RWPE2 (cell line): ENCODE measurements at regions not wholly inside any gene's neighbourhood (a gene's known extent, or its start where the extent isn't known, plus 50 kb on each side); places are given as distances from the start of the nearest gene placed in this dataset.
"Not testable (repeated sequence)": the region's sequence is repeated elsewhere in the genome, so short reads cannot be mapped to it uniquely, and the experiment has no call there.

ENCODE experiments used
- ATAC-seq: fragments of 200-7000 bp; cut with Tn5 transposase; 3 replicates; pipeline ENCODE4 v1.9.1; 2021; ENCODE audit warnings: low read depth
- DNase-seq: peaks from one replicate; pipeline ENCODE4 v3.0.0-alpha.2; 2020; ENCODE audit warnings: low spot score
- H3K27ac ChIP-seq: fragments of 450-650 bp; 2 replicates; pipeline ENCODE4 v1.5.1; 2017; ENCODE audit warnings: mild to moderate bottlenecking; ENCODE audit not compliant: poor library complexity, severe bottlenecking
- H3K27me3 ChIP-seq: fragments of 250-450 bp; sonication (Bioruptor Pico); 2 replicates; pipeline ENCODE4 v1.5.1; 2021; ENCODE audit warnings: mild to moderate bottlenecking, moderate library complexity; ENCODE audit not compliant: insufficient read depth, poor library complexity, severe bottlenecking
- H3K36me3 ChIP-seq: fragments of 250-450 bp; sonication (Bioruptor Pico); 2 replicates; pipeline ENCODE4 v1.5.1; 2020; ENCODE audit warnings: low read depth, mild to moderate bottlenecking, moderate library complexity
- H3K4me1 ChIP-seq: fragments of 250-450 bp; sonication (Bioruptor Pico); 2 replicates; pipeline ENCODE4 v1.5.1; 2021; ENCODE audit warnings: mild to moderate bottlenecking, moderate library complexity; ENCODE audit not compliant: insufficient read depth, poor library complexity, severe bottlenecking
- H3K4me3 ChIP-seq: fragments of 250-450 bp; sonication (Bioruptor Pico); 2 replicates; pipeline ENCODE4 v1.5.1; 2021; ENCODE audit warnings: mild to moderate bottlenecking, moderate library complexity; ENCODE audit not compliant: severe bottlenecking
- H3K9me3 ChIP-seq: fragments of 250-450 bp; sonication (Bioruptor Pico); 2 replicates; pipeline ENCODE4 v1.5.1; 2021; ENCODE audit warnings: mild to moderate bottlenecking, moderate library complexity; ENCODE audit not compliant: severe bottlenecking
- CTCF ChIP-seq: fragments of 450-650 bp; IDR thresholded peaks from one replicate; pipeline ENCODE4 v1.5.1; 2017; ENCODE audit warnings: mild to moderate bottlenecking, moderate library complexity; ENCODE audit not compliant: poor library complexity, severe bottlenecking

- ATAC-seq (peak; percentile 70), DNase-seq (no peak)
- no peak overlapping the region for H3K4me3 ChIP-seq
- peak overlapping the region; percentile 42 for H3K27ac ChIP-seq
- H3K9me3 ChIP-seq = no peaks in the 10 kb centered on the region
- no peaks in the 10 kb centered on the region for H3K36me3 ChIP-seq
- no peak for TF ChIP-seq CTCF
- no peaks in the 10 kb centered on the region for H3K4me1 ChIP-seq
- no peaks in the 10 kb centered on the region for H3K27me3 ChIP-seq
Observed at GRCh38 chrX:143240658-143241057, 214.9 kb downstream of the SPANXN4 start.

GRCh38 chrX:143231492-143231891 is 205.8 kb downstream of the SPANXN4 start:
- H3K9me3 ChIP-seq = no peaks in the 10 kb centered on the region
- H3K4me3 ChIP-seq = no peak overlapping the region
- ATAC-seq (no peak), DNase-seq (no peak)
- no peaks in the 10 kb centered on the region for H3K27me3 ChIP-seq
- TF ChIP-seq CTCF = no peak
- H3K27ac ChIP-seq = no peak overlapping the region
- no peaks in the 10 kb centered on the region for H3K36me3 ChIP-seq
- no peaks in the 10 kb centered on the region for H3K4me1 ChIP-seq

- ATAC-seq, H3K36me3 ChIP-seq, DNase-seq, H3K27ac ChIP-seq, H3K4me3 ChIP-seq, H3K9me3 ChIP-seq, H3K4me1 ChIP-seq, H3K27me3 ChIP-seq: not testable (repeated sequence)
Observed at GRCh38 chrX:143228600-143228999, 202.9 kb downstream of the SPANXN4 start.

- no peak overlapping the region for H3K4me3 ChIP-seq
- ATAC-seq (no peak), DNase-seq (no peak)
Observed at GRCh38 chrX:143206966-143207365, 181.2 kb downstream of the SPANXN4 start.

GRCh38 chrX:143171703-143172102 is 146.0 kb downstream of the SPANXN4 start:
- no peak overlapping the region for H3K27ac ChIP-seq
- no peak for TF ChIP-seq CTCF
- H3K36me3 ChIP-seq = no peaks in the 10 kb centered on the region
- no peaks in the 10 kb centered on the region for H3K27me3 ChIP-seq
- ATAC-seq = no peak
- no peak for DNase-seq
- no peaks in the 10 kb centered on the region for H3K4me1 ChIP-seq
- no peak overlapping the region for H3K4me3 ChIP-seq
- no peaks in the 10 kb centered on the region for H3K9me3 ChIP-seq

More at GRCh38 chrX:143206966-143207365, 181.2 kb downstream of the SPANXN4 start:
- no peaks in the 10 kb centered on the region for H3K36me3 ChIP-seq
- H3K9me3 ChIP-seq = no peaks in the 10 kb centered on the region
- no peaks in the 10 kb centered on the region for H3K27me3 ChIP-seq
- H3K4me1 ChIP-seq = no peaks in the 10 kb centered on the region
- H3K27ac ChIP-seq = no peak overlapping the region
- TF ChIP-seq CTCF = no peak
